ENCODE measurements at regions not wholly inside any gene's neighbourhood (a gene's known extent, or its start where the extent isn't known, plus 50 kb on each side); places are given as distances from the start of the nearest gene placed in this dataset.

DNA sequence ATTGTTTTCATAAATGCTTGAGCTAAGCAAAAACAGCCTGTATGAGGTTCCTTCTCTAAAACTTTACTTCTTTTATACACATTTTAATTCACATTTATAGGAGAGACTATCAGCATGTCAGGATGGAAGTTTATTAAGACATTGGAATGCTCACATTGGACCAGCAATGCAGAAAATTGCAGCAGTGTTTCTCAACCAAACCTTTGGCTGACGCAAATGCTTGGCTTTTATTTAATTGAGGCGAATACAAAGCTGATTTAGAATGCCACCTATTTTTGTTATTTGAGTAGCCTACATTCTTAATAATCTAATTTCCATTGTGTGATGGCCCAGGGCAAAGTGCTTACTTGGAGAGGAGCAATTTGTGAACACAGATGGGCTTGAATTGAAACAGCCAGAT, 283.2 kb downstream of the ARL4A start:
- TF ChIP-seq, protein P1, sequence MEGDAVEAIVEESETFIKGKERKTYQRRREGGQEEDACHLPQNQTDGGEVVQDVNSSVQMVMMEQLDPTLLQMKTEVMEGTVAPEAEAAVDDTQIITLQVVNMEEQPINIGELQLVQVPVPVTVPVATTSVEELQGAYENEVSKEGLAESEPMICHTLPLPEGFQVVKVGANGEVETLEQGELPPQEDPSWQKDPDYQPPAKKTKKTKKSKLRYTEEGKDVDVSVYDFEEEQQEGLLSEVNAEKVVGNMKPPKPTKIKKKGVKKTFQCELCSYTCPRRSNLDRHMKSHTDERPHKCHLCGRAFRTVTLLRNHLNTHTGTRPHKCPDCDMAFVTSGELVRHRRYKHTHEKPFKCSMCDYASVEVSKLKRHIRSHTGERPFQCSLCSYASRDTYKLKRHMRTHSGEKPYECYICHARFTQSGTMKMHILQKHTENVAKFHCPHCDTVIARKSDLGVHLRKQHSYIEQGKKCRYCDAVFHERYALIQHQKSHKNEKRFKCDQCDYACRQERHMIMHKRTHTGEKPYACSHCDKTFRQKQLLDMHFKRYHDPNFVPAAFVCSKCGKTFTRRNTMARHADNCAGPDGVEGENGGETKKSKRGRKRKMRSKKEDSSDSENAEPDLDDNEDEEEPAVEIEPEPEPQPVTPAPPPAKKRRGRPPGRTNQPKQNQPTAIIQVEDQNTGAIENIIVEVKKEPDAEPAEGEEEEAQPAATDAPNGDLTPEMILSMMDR (IDR thresholded peaks at IDR 0.05) = no peak
- TF ChIP-seq POLR2A (IDR thresholded peaks at IDR 0.05) = no peak
